A549 (cell line): ENCODE measurements at regions not wholly inside any gene's neighbourhood (a gene's known extent, or its start where the extent isn't known, plus 50 kb on each side); places are given as distances from the start of the nearest gene placed in this dataset.

Experiments used
- ATAC-seq, 2 experiments: fragments of 200-7000 bp in 1 of 2; fragments of >200 bp in 1 of 2; cut with Nextera tagmentation in 1 of 2; cut with Tn5 transposase in 1 of 2; 3 replicates each; pipeline versions ENCODE4 v1.8.0 to v1.9.1; 2018 to 2020; ENCODE audit warnings: mild to moderate bottlenecking in 1 of 2, moderate library complexity in 1 of 2
- CTCF ChIA-PET: fragments of 300-600 bp; sonication (Branson Sonifier 250); formaldehyde crosslinking; extraction: SDS; loops from one replicate; lab custom pipeline; 2021; ENCODE audit warnings: antibody characterized with exemption, inconsistent platforms; lab: Yijun Ruan, JAX
- POLR2A ChIA-PET: fragments of 350-600 bp; formaldehyde crosslinking; extraction: SDS; loops from one replicate; lab custom pipeline; 2021; ENCODE audit warnings: antibody characterized with exemption, inconsistent platforms; lab: Yijun Ruan, JAX
- DNase-seq, 2 experiments: peaks; one replicate each; pipeline versions ENCODE4 v3.0.0 to v3.0.0-alpha.2; 2011 to 2016; ENCODE audit warnings: low read depth in 1 of 2, low spot score in 1 of 2
- FAIRE-seq: peaks from 2 replicates; lab custom pipeline; 2011; peaks lifted over from hg19 to GRCh38; lab: Jason Lieb, UNC
- H3K27ac ChIP-seq, 2 experiments: fragments of >200 bp; sonication (Bioruptor Twin); formaldehyde crosslinking; 3 replicates each; pipeline ENCODE4 v1.5.1; 2016 to 2017
- H3K4me1 ChIP-seq: fragments of >200 bp; sonication (Bioruptor Twin); formaldehyde crosslinking; 3 replicates; pipeline ENCODE4 v1.6.1; 2016
- H3K4me2 ChIP-seq: fragments of >200 bp; sonication (Bioruptor Twin); formaldehyde crosslinking; 3 replicates; pipeline ENCODE4 v1.6.1; 2016
- H3K4me3 ChIP-seq: fragments of >200 bp; sonication (Bioruptor Twin); formaldehyde crosslinking; 3 replicates; pipeline ENCODE4 v1.5.1; 2016
- H3K9me3 ChIP-seq: fragments of >200 bp; sonication (Bioruptor Twin); formaldehyde crosslinking; 3 replicates; pipeline ENCODE4 v1.6.1; 2016
- ATOH8 ChIP-seq: fragments of 250-450 bp; sonication (Bioruptor Pico); IDR thresholded peaks from 2 replicates; pipeline ENCODE4 v1.5.0; 2020; ENCODE audit warnings: low read depth, mild to moderate bottlenecking, moderate library complexity
- BCL3 ChIP-seq: fragments of >200 bp; sonication (Bioruptor Twin); formaldehyde crosslinking; IDR thresholded peaks from 3 replicates; pipeline ENCODE4 v1.6.1; 2016
- CHD2 ChIP-seq: fragments of 150-350 bp; IDR thresholded peaks from 2 replicates; pipeline ENCODE4 v1.6.1; 2014; ENCODE audit warnings: low read length; ENCODE audit not compliant: partially characterized antibody
- CTCF ChIP-seq: fragments of >200 bp; sonication (Bioruptor Twin); formaldehyde crosslinking; IDR thresholded peaks from 3 replicates; pipeline ENCODE4 v1.5.1; 2016
- E2F6 ChIP-seq: IDR thresholded peaks from 2 replicates; pipeline ENCODE4 v1.6.1; 2012; ENCODE audit warnings: low read depth, borderline replicate concordance
- EP300 ChIP-seq, 2 experiments: fragments of >200 bp; sonication (Bioruptor Twin); formaldehyde crosslinking; IDR thresholded peaks; 2 replicates in 1 of 2; 3 replicates in 1 of 2; pipeline ENCODE4 v1.6.1; 2016 to 2017
- GATA3 ChIP-seq: IDR thresholded peaks from 2 replicates; pipeline ENCODE4 v1.6.1; 2012; ENCODE audit warnings: borderline replicate concordance
- HES2 ChIP-seq: fragments of >200 bp; sonication (Bioruptor Twin); formaldehyde crosslinking; IDR thresholded peaks from 2 replicates; pipeline ENCODE4 v1.6.1; 2016
- HEYL ChIP-seq: fragments of 250-450 bp; sonication (Bioruptor Pico); IDR thresholded peaks from 2 replicates; pipeline ENCODE4 v1.8.0; 2021; ENCODE audit warnings: mild to moderate bottlenecking, moderate library complexity
- HMGXB4 ChIP-seq: fragments of 250-450 bp; sonication (Bioruptor Pico); IDR thresholded peaks from 2 replicates; pipeline ENCODE4 v1.5.0; 2021; ENCODE audit warnings: mild to moderate bottlenecking, moderate library complexity, borderline replicate concordance
- KDM1A ChIP-seq: fragments of 200-600 bp; sonication (generic); IDR thresholded peaks from 2 replicates; pipeline ENCODE4 v1.6.1; 2016; ENCODE audit warnings: low read depth, mild to moderate bottlenecking
- MYC ChIP-seq: IDR thresholded peaks from 2 replicates; pipeline ENCODE4 v1.6.1; 2012; ENCODE audit warnings: mild to moderate bottlenecking, inconsistent platforms, low read length, improper control_type of control experiment, borderline replicate concordance
- POLR2A ChIP-seq: IDR thresholded peaks from 2 replicates; pipeline ENCODE4 v1.6.1; 2012; ENCODE audit warnings: mild to moderate bottlenecking, low read length
- RARB ChIP-seq: fragments of 250-450 bp; sonication (Bioruptor Pico); IDR thresholded peaks from 2 replicates; pipeline ENCODE4 v1.8.0; 2021; ENCODE audit warnings: mild to moderate bottlenecking, moderate library complexity
- RCOR1 ChIP-seq: fragments of 150-350 bp; IDR thresholded peaks from 2 replicates; pipeline ENCODE4 v1.6.1; 2014; ENCODE audit warnings: antibody characterized with exemption, low read length, low read depth
- SREBF2 ChIP-seq: fragments of 450-650 bp; IDR thresholded peaks from 2 replicates; pipeline ENCODE4 v1.6.1; 2014; ENCODE audit warnings: mild to moderate bottlenecking, moderate library complexity
- TP53 ChIP-seq: fragments of 250-450 bp; sonication (Bioruptor Pico); IDR thresholded peaks from 2 replicates; pipeline ENCODE4 v1.5.0; 2021; ENCODE audit warnings: mild to moderate bottlenecking, moderate library complexity
- ZNF302 ChIP-seq: fragments of 250-450 bp; sonication (Bioruptor Pico); IDR thresholded peaks from 2 replicates; pipeline ENCODE4 v1.9.0; 2021; ENCODE audit warnings: inconsistent platforms, mild to moderate bottlenecking, moderate library complexity
- WGBS: methylation state at CpG from one replicate; pipeline ENCODE4 v1.1.6; 2017; ENCODE audit errors: missing lambda C conversion rate; 5-methylcytosine and 5-hydroxymethylcytosine counted together

- POLR2A ChIA-PET, result no interaction called here
Observed at GRCh38 chr5:143733665-143734455, 78.1 kb upstream of the HMHB1 start.

GRCh38 chr5:143732402-143732801 is 79.6 kb upstream of the HMHB1 start:
- H3K4me1 ChIP-seq, result no peaks in the 10 kb centered on the region
- H3K9me3 ChIP-seq, result no peaks in the 10 kb centered on the region
- no peak for TF ChIP-seq E2F6
- TF ChIP-seq ATOH8, result no peak
- TF ChIP-seq SREBF2, result no peak
- TF ChIP-seq HEYL (CRISPR knock-in tag), result no peak
- no peak for TF ChIP-seq KDM1A
- TF ChIP-seq EP300 (IDR thresholded peaks at IDR 0.05), result no peak
- no peak for TF ChIP-seq RCOR1
- no peak for TF ChIP-seq MYC
- no peak for TF ChIP-seq HMGXB4 (CRISPR knock-in tag)
- no peak for TF ChIP-seq TP53 (CRISPR knock-in tag)
- CTCF ChIA-PET, result no interaction called here
- H3K4me3 ChIP-seq, result no peak overlapping the region
- no peak overlapping the region for H3K4me2 ChIP-seq
- POLR2A ChIA-PET, result no interaction called here
- FAIRE-seq, result no peak
- 89% methylated on average over 1 of the region's 1 CpG for WGBS
- DNase-seq, result no peak
- ATAC-seq, result no peak
- H3K27ac ChIP-seq, result no peak overlapping the region

More at GRCh38 chr5:143733665-143734455, 78.1 kb upstream of the HMHB1 start:
- no peak for FAIRE-seq
- no peaks in the 10 kb centered on the region for H3K4me1 ChIP-seq
- TF ChIP-seq ZNF302 (CRISPR knock-in tag) (no peak), BCL3 (no peak), GATA3 (no peak), HMGXB4 (CRISPR knock-in tag) (no peak), CHD2 (no peak), CTCF (no peak), EP300 (IDR thresholded peaks at IDR 0.05) (no peak), HES2 (no peak), POLR2A (no peak), RARB (CRISPR knock-in tag) (no peak)
- TF ChIP-seq, all 56 proteins: peak for 0
- no peak for DNase-seq
- 79% methylated on average over 6 of the region's 6 CpGs for WGBS
- Histone ChIP-seq H3K4me3 (no peak overlapping the region), H3K9me3 (no peaks in the 10 kb centered on the region), H3K4me2 (no peak overlapping the region), H3K27ac (no peak overlapping the region)
- ATAC-seq, result no peak
- CTCF ChIA-PET, result interaction anchor here (0.7 kb wide), 1 partner anchor 12 kb away, joined by 3 read pairs; no protein-coding TSS in a partner anchor
